DMS153 treated with DMSO at 0.1 percent for 48 hours (cell line): ENCODE measurements at regions not wholly inside any gene's neighbourhood (a gene's known extent, or its start where the extent isn't known, plus 50 kb on each side); places are given as distances from the start of the nearest gene placed in this dataset.

Experiments used
- DNase-seq: peaks from one replicate; lab custom pipeline; 2025; ENCODE audit not compliant: unreplicated experiment; lab: John Stamatoyannopoulos, UW

GRCh38 chr6:138692058-138692977 lies 81.3 kb upstream of the CCDC28A start:
- peak; percentile 27 for DNase-seq

GRCh38 chr6:138692978-138693909 lies 80.3 kb upstream of the CCDC28A start:
- DNase-seq, result peak; percentile 65

DNA sequence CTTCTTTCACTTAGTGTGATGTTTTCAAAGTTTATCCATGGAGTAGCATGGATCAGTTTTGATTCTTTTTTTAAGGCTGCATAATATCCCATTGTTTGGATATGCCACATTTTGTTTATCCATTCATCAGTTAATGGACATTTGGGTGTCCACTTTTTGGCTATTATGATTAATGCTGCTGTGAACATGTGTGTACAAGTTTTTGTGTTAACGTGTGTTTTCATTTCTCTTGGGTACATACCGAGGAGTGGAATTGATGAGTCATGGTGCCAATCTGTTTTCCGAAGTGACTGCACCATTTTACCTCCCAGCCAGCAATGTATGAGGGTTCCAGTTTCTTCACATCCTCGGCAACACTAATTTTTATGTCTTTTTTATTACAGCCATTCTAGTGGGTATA lies 78.4 kb upstream of the CCDC28A start:
- no peak for DNase-seq

DNA sequence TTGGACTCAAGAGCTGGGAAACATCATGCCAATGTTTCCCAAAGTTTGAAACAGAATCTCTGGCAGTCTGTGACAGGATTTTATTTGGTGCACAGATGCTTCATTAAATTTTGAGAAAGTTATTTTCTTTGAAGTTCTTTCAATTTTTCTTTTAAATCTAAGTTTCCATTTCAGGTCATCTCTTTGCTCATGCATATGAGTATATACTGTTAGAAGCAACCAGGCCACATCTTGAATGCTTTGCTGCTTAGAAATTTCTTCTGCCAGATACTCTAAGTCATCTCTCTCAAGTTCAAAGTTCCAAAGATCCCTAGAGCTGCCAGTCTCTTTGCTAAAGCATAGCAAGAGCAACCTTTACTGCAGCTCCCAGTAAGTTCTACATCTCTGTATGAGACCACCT lies 59.1 kb upstream of the CCDC28A start:
- DNase-seq, result no peak

GRCh38 chr6:138716013-138716412 lies 57.6 kb upstream of the CCDC28A start:
- DNase-seq, result no peak

DNA sequence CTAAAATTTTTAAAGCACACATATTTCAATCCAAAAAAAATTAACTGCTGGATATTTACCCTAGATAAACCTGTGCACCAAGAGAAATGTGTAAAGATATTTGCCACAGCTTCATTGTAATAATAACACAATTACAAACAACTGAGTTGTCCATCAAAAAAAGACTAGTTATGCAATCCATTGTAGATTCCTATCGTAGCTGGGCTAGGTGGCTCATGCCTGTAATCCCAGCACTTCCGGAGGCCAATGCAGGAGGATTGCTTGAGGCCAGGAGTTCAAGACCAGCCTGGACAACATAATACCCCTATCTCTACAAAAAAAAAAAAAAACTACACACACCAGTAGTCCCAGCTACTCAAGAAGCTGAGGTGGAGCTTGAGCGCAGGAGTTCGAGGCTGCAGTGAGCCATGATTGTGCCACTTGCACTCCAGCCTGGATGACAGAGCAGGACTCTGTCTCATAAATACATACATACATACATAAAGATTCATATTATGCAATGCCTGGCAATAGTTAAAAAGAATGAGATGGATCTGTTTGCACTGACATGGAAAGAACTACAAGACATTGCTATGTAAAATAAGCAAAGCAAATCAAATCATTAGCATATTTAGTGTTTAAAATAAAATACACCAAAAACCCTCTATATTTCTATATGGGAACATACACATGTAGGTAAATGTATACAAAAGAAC lies 56.5 kb upstream of the CCDC28A start:
- no peak for DNase-seq

GRCh38 chr6:138719011-138719635 lies 54.4 kb upstream of the CCDC28A start:
- no peak for DNase-seq

GRCh38 chr6:138719744-138720143 lies 53.8 kb upstream of the CCDC28A start:
- no peak for DNase-seq

DNA sequence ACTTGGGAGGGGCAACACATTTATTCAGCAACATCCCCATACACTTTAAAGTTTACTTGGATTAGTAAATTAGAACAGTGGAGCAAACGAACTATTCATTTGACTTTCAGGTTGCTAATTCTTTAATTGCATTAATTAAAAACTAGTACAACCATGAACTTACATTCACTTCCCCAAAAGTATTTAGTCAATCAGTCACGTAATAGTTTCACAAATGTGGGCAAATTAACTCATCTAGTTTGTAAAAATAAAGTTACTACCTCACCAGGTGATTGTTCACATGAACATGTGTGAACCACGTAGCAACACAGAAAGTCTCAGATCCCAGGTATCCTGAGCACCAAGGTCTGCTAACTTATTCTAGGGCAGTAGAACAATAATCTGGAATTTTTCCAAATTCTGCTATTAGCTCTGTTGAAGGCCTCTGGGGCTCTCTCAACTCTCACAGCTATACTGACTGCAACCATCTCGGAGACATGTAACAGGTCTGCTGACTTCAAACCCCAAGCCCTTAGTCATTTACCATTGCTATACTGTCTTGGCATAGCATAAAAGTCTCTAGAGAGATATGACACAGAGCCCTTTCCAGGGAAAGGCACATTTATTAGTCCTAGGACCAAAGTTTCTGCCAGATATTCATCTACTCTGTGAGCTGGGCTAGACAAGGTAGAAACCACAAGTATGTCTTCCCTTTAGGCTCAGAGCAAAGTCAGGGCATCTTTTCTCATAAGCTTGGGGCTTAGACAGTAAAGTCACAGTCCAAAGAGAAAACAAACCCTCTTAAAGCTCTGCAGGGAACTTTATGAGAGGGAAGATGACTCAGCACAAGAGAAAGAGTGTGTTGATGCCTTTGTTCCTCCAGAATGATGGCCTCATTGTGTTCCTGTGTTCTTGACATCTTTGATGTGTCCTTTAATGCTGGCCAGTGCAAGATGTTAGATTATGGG lies 50.9 kb upstream of the CCDC28A start:
- no peak for DNase-seq
